ENCODE measurements at regions not wholly inside any gene's neighbourhood (a gene's known extent, or its start where the extent isn't known, plus 50 kb on each side); places are given as distances from the start of the nearest gene placed in this dataset.

DNA sequence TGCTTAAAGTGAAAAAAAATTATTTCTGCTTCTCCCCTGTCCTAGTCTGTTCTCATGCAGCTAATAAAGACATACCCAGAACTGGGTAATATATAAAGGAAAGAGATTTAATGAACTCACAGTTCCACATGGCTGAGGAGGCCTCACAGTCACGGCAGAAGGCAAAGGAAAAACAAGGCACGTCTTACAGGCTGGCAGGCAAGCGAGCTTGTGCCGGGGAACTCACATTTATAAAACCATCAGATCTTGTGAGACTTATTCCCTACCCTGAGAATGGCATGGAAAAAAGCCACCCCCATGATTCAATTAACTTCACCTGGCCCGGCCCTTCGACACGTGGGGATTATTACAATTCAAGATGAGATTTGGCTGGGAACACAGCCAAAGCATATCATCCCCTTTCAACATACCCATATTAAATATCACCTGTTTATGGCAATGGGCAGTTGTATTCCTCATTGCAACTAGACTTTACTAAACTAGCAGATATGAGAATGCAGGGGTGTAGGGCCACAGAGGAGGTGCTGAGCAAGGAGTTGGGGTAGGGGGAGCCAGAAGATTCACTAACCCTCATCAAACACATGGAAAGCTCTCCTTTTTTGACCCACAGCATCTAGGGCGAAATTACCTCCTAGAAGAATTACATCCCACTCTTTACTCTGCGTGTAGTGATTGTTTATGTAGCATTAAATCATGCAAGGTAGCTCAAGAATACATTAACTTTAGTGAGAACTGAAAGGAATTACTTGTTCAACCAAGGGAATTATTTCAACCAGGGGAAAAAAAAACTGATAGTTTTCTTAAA lies 183.3 kb upstream of the DOK6 start:
- H3K9me3 ChIP-seq: no peaks in the 10 kb centered on the region
- H3K4me3 ChIP-seq: no peak overlapping the region
- intact Hi-C loops (cut with DNase I; ENCODE audit: low total_unique reads): no loop called here
- no peak for DNase-seq (ENCODE audit: low spot score in 2 of 2)
- H3K27me3 ChIP-seq: no peaks in the 10 kb centered on the region
- H3K27ac ChIP-seq: no peak overlapping the region
- H3K4me1 ChIP-seq: no peaks in the 10 kb centered on the region
- H3K36me3 ChIP-seq: no peaks in the 10 kb centered on the region
- TF ChIP-seq POLR2AphosphoS5 (IDR thresholded peaks at IDR 0.05): no peak
- TF ChIP-seq POLR2A (IDR thresholded peaks at IDR 0.05): no peak
- TF ChIP-seq, protein P1, sequence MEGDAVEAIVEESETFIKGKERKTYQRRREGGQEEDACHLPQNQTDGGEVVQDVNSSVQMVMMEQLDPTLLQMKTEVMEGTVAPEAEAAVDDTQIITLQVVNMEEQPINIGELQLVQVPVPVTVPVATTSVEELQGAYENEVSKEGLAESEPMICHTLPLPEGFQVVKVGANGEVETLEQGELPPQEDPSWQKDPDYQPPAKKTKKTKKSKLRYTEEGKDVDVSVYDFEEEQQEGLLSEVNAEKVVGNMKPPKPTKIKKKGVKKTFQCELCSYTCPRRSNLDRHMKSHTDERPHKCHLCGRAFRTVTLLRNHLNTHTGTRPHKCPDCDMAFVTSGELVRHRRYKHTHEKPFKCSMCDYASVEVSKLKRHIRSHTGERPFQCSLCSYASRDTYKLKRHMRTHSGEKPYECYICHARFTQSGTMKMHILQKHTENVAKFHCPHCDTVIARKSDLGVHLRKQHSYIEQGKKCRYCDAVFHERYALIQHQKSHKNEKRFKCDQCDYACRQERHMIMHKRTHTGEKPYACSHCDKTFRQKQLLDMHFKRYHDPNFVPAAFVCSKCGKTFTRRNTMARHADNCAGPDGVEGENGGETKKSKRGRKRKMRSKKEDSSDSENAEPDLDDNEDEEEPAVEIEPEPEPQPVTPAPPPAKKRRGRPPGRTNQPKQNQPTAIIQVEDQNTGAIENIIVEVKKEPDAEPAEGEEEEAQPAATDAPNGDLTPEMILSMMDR (IDR thresholded peaks at IDR 0.05): no peak

DNA sequence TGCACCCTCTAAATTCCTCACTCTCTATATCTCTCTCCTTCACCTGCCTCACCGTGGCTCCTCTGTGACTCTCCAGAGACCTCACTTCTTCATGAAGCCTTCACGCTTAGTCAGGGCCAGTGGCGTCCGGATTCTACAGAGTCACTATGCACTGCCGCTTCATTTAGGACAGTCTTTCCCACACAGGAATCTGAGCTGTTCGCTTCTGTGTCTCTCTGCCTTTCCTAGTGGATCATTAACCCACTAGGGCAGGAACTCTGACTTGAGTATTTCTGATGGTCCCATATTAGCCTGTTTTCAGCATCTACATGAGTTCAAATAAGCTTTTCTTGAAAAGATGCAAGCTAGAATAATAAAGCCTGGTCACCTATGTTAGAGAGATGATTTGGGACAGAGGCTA lies 180.2 kb upstream of the DOK6 start:
- intact Hi-C loops (cut with DNase I; ENCODE audit: low total_unique reads): no loop called here
- Histone ChIP-seq H3K27me3 (no peaks in the 10 kb centered on the region), H3K4me3 (no peak overlapping the region), H3K9me3 (no peaks in the 10 kb centered on the region), H3K4me1 (no peaks in the 10 kb centered on the region), H3K27ac (no peak overlapping the region), H3K36me3 (no peaks in the 10 kb centered on the region)
- TF ChIP-seq POLR2AphosphoS5 (IDR thresholded peaks at IDR 0.05) (no peak), POLR2A (IDR thresholded peaks at IDR 0.05) (no peak)
- TF ChIP-seq, protein P1 (IDR thresholded peaks at IDR 0.05): no peak
- no peak for DNase-seq (ENCODE audit: low spot score in 2 of 2)

DNA sequence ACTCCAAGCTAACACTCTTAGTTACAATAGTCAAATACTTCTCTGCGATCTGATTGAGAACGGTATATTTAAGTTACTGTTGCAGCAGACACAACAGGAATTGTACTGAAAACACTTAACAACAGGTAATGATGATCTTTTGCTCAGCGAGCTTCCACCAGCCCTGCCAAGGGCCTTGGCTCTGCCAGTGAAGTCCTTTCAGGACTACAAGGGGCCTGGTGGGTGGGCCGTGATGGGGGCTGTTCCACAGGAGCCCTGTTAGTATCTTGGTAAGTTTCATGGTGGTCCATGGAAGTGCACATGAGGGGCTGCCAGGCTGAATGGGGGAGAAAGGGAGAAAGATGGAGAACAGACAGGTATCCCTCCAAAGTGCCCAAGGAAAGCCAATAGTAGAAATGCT lies 178.6 kb upstream of the DOK6 start:
- no peak for TF ChIP-seq POLR2A (IDR thresholded peaks at IDR 0.05)
- Histone ChIP-seq H3K4me1 (no peaks in the 10 kb centered on the region), H3K4me3 (no peak overlapping the region), H3K27me3 (no peaks in the 10 kb centered on the region), H3K36me3 (no peaks in the 10 kb centered on the region), H3K27ac (no peak overlapping the region), H3K9me3 (no peaks in the 10 kb centered on the region)
- no peak for DNase-seq (ENCODE audit: low spot score in 2 of 2)
- intact Hi-C loops (cut with DNase I; ENCODE audit: low total_unique reads): no loop called here

DNA sequence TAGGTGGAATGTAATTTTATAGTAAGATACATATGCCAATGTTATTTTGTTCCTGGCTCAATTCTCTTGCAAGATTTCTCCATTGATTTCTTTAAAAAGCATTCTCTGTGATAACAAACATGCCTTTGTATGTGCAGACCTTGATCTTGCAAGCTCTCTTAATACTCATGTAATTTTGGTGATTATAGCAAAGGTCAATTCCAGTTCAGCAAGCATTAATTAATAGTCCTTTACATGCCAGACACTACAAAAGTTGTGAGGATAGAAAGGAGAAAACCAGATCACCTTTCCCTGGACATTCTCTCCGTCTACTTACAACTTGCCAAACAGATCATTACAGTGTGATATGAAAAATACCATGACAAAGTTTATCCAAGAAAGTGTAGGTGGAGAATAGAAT lies 173.7 kb upstream of the DOK6 start:
- Histone ChIP-seq H3K36me3 (no peaks in the 10 kb centered on the region), H3K4me3 (no peak overlapping the region), H3K9me3 (no peaks in the 10 kb centered on the region), H3K27ac (no peak overlapping the region), H3K4me1 (no peaks in the 10 kb centered on the region), H3K27me3 (no peaks in the 10 kb centered on the region)
- no peak for DNase-seq (ENCODE audit: low spot score in 2 of 2)
- TF ChIP-seq POLR2A (IDR thresholded peaks at IDR 0.05) (no peak), POLR2AphosphoS5 (IDR thresholded peaks at IDR 0.05) (no peak)
- TF ChIP-seq, protein P1 (IDR thresholded peaks at IDR 0.05): no peak
- intact Hi-C loops (cut with DNase I; ENCODE audit: low total_unique reads): no loop called here

DNA sequence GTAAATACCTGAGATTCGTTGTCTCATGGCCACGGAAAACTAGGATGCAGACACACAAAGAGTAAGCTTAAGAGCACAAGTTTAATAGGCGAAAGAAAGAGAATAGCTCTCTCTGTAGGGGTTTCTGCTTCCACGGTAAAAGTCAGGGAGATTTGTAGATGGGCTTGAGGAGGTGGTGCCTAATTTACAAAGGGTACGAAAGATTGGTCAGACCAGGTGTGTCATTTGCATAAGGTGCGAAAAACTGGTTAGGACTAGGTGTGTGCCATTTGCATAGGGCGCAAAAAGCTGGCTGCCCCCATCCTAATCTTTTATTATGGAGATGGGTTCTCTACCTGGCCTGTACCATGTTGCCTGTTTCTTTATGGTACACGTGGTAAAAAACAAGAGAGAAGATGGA lies 170.5 kb upstream of the DOK6 start:
- H3K4me3 ChIP-seq: no peak overlapping the region
- intact Hi-C loops (cut with DNase I; ENCODE audit: low total_unique reads): no loop called here
- TF ChIP-seq, protein P1 (IDR thresholded peaks at IDR 0.05): no peak
- no peak for TF ChIP-seq POLR2AphosphoS5 (IDR thresholded peaks at IDR 0.05)
- no peak for TF ChIP-seq POLR2A (IDR thresholded peaks at IDR 0.05)
- H3K27ac ChIP-seq: no peak overlapping the region
- H3K27me3 ChIP-seq: no peaks in the 10 kb centered on the region
- no peaks in the 10 kb centered on the region for H3K9me3 ChIP-seq
- H3K4me1 ChIP-seq: no peaks in the 10 kb centered on the region
- no peak for DNase-seq (ENCODE audit: low spot score in 2 of 2)
- H3K36me3 ChIP-seq: no peaks in the 10 kb centered on the region

All from breast epithelium (tissue), 4 donors.